CD8-positive, alpha-beta memory T cell (primary cell): ENCODE measurements at regions not wholly inside any gene's neighbourhood (a gene's known extent, or its start where the extent isn't known, plus 50 kb on each side); places are given as distances from the start of the nearest gene placed in this dataset.
A peak's percentile ranks its signal among the peaks of the same experiment; 100 is the strongest.

ENCODE experiments used
- CTCF ChIA-PET: fragments of 350-600 bp; sonication (Branson Sonifier 250); formaldehyde crosslinking; loops from one replicate; lab custom pipeline; 2021; ENCODE audit warnings: antibody characterized with exemption; lab: Charles Lee
- POLR2A ChIA-PET: fragments of 350-600 bp; sonication (Branson Sonifier 250); formaldehyde crosslinking; loops from one replicate; lab custom pipeline; 2021; ENCODE audit warnings: antibody characterized with exemption; lab: Charles Lee
- DNase-seq, 5 donors: peaks; one replicate each; pipeline versions ENCODE4 v3.0.0 to v3.0.0-alpha.2; 2020 to 2022; ENCODE audit warnings: mixed read lengths in 1 of 5
- H3K27ac ChIP-seq: one replicate; pipeline ENCODE4 v1.7.0; 2013; ENCODE audit warnings: low read depth, mild to moderate bottlenecking, low read length, moderate library complexity
- H3K27me3 ChIP-seq: 2 replicates; pipeline ENCODE4 v1.7.0; 2013; ENCODE audit warnings: low read length, mild to moderate bottlenecking; ENCODE audit not compliant: insufficient read depth, poor library complexity, severe bottlenecking
- H3K36me3 ChIP-seq: 2 replicates; pipeline ENCODE4 v1.7.0; 2013; ENCODE audit warnings: mild to moderate bottlenecking, low read length, moderate library complexity; ENCODE audit not compliant: insufficient read depth
- H3K4me1 ChIP-seq: 2 replicates; pipeline ENCODE4 v1.7.0; 2013; ENCODE audit warnings: mild to moderate bottlenecking, low read length, moderate library complexity; ENCODE audit not compliant: insufficient read depth
- H3K4me3 ChIP-seq: 2 replicates; pipeline ENCODE4 v1.7.0; 2013; ENCODE audit warnings: mild to moderate bottlenecking, low read length
- H3K9me3 ChIP-seq: 2 replicates; pipeline ENCODE4 v1.7.0; 2013; ENCODE audit warnings: mild to moderate bottlenecking, low read length
- H3K27ac Mint-ChIP-seq, 8 donors: one replicate each; pipeline ENCODE4 v1.8.0; 2020 to 2021; ENCODE audit warnings: mixed read lengths in 8 of 8, mild to moderate bottlenecking in 6 of 8, inconsistent platforms in 3 of 8, moderate library complexity in 3 of 8
- H3K27me3 Mint-ChIP-seq, 2 donors: one replicate each; pipeline ENCODE4 v1.8.0; 2020 to 2021; ENCODE audit warnings: mixed read lengths in 2 of 2, mild to moderate bottlenecking in 1 of 2, moderate library complexity in 1 of 2
- H3K36me3 Mint-ChIP-seq, 3 donors: one replicate each; pipeline ENCODE4 v1.8.0; 2020 to 2021; ENCODE audit warnings: mixed read lengths in 3 of 3, inconsistent platforms in 1 of 3, mild to moderate bottlenecking in 1 of 3
- H3K4me1 Mint-ChIP-seq, 3 donors: one replicate each; pipeline ENCODE4 v1.8.0; 2020 to 2021; ENCODE audit warnings: mixed read lengths in 3 of 3, inconsistent platforms in 1 of 3, mild to moderate bottlenecking in 1 of 3
- H3K4me3 Mint-ChIP-seq, 7 donors: one replicate each; pipeline ENCODE4 v1.8.0; 2020 to 2021; ENCODE audit warnings: mixed read lengths in 7 of 7, mild to moderate bottlenecking in 6 of 7, moderate library complexity in 4 of 7, inconsistent platforms in 2 of 7
- H3K9me3 Mint-ChIP-seq, 5 donors: one replicate each; pipeline ENCODE4 v1.8.0; 2020 to 2022; ENCODE audit warnings: mixed read lengths in 5 of 5, mild to moderate bottlenecking in 3 of 5, moderate library complexity in 2 of 5, inconsistent platforms in 1 of 5

- Mint-ChIP-seq H3K4me3 (peak overlapping the region in 3 of 7 donors; percentile 0 to 19 (median 1)), H3K27me3 (peaks cover 1 to 4% of the 10 kb centered on the region in 2 donors), H3K4me1 (peaks cover 5 to 11% (median 6%) of the 10 kb centered on the region in 3 donors), H3K36me3 (no peaks in the 10 kb centered on the region), H3K9me3 (no peaks in the 10 kb centered on the region), H3K27ac (peak overlapping the region in 1 of 8 donors; percentile 2)
- CTCF ChIA-PET, result interaction anchor here (0.6 to 2.9 kb wide), 4 partner anchors 9 to 481 kb away, joined by 3 to 14 read pairs (median 4); partner anchors contain the start of gene PDGFD
- Histone ChIP-seq H3K36me3 (no peaks in the 10 kb centered on the region), H3K4me3 (no peak overlapping the region), H3K4me1 (no peaks in the 10 kb centered on the region), H3K9me3 (no peaks in the 10 kb centered on the region), H3K27me3 (no peaks in the 10 kb centered on the region), H3K27ac (no peak overlapping the region)
- POLR2A ChIA-PET, result no interaction called here
- peak; percentile 12 to 58 (median 41) for DNase-seq
Measured at GRCh38 chr11:103682318-103683184, 353.9 kb upstream of the DDI1 start.

GRCh38 chr11:103683576-103683975, 352.9 kb upstream of the DDI1 start:
- Mint-ChIP-seq H3K36me3 (no peaks in the 10 kb centered on the region), H3K4me3 (no peak overlapping the region), H3K4me1 (peaks cover 5 to 11% (median 6%) of the 10 kb centered on the region in 3 donors), H3K9me3 (no peaks in the 10 kb centered on the region), H3K27me3 (peaks cover 1 to 4% of the 10 kb centered on the region in 2 donors), H3K27ac (no peak overlapping the region)
- H3K4me3 ChIP-seq, result no peak overlapping the region
- CTCF ChIA-PET, result no interaction called here
- H3K27ac ChIP-seq, result no peak overlapping the region
- POLR2A ChIA-PET, result no interaction called here
- H3K9me3 ChIP-seq, result no peaks in the 10 kb centered on the region
- H3K36me3 ChIP-seq, result no peaks in the 10 kb centered on the region
- DNase-seq, result no peak
- no peaks in the 10 kb centered on the region for H3K27me3 ChIP-seq
- no peaks in the 10 kb centered on the region for H3K4me1 ChIP-seq

- H3K4me3 Mint-ChIP-seq, result no peak overlapping the region
- DNase-seq, result no peak
- H3K27me3 Mint-ChIP-seq, result peaks cover 1 to 4% of the 10 kb centered on the region in 2 donors
- ChIA-PET POLR2A (no interaction called here), CTCF (no interaction called here)
- Histone ChIP-seq H3K36me3 (no peaks in the 10 kb centered on the region), H3K4me1 (no peaks in the 10 kb centered on the region), H3K9me3 (no peaks in the 10 kb centered on the region), H3K27ac (no peak overlapping the region), H3K27me3 (no peaks in the 10 kb centered on the region), H3K4me3 (no peak overlapping the region)
- H3K27ac Mint-ChIP-seq, result peak overlapping the region in 1 of 8 donors; percentile 68
- H3K4me1 Mint-ChIP-seq, result no peaks in the 10 kb centered on the region
- no peaks in the 10 kb centered on the region for H3K9me3 Mint-ChIP-seq
- no peaks in the 10 kb centered on the region for H3K36me3 Mint-ChIP-seq
Measured at GRCh38 chr11:103688924-103689323, 347.5 kb upstream of the DDI1 start.

GRCh38 chr11:103690356-103690755, 346.1 kb upstream of the DDI1 start:
- Mint-ChIP-seq H3K36me3 (no peaks in the 10 kb centered on the region), H3K4me3 (no peak overlapping the region), H3K27me3 (peaks cover 0 to under 1% of the 10 kb centered on the region in 2 donors), H3K27ac (no peak overlapping the region), H3K4me1 (no peaks in the 10 kb centered on the region), H3K9me3 (no peaks in the 10 kb centered on the region)
- no peaks in the 10 kb centered on the region for H3K9me3 ChIP-seq
- H3K4me1 ChIP-seq, result no peaks in the 10 kb centered on the region
- H3K27ac ChIP-seq, result no peak overlapping the region
- ChIA-PET CTCF (no interaction called here), POLR2A (no interaction called here)
- H3K27me3 ChIP-seq, result no peaks in the 10 kb centered on the region
- H3K36me3 ChIP-seq, result no peaks in the 10 kb centered on the region
- no peak for DNase-seq
- no peak overlapping the region for H3K4me3 ChIP-seq

GRCh38 chr11:103696123-103696522, 340.3 kb upstream of the DDI1 start:
- CTCF ChIA-PET, result no interaction called here
- POLR2A ChIA-PET, result no interaction called here
- H3K4me3 Mint-ChIP-seq, result no peak overlapping the region
- peaks cover 0 to 2% of the 10 kb centered on the region in 2 donors for H3K27me3 Mint-ChIP-seq
- Histone ChIP-seq H3K4me3 (no peak overlapping the region), H3K27me3 (no peaks in the 10 kb centered on the region), H3K36me3 (no peaks in the 10 kb centered on the region), H3K27ac (no peak overlapping the region), H3K9me3 (no peaks in the 10 kb centered on the region), H3K4me1 (no peaks in the 10 kb centered on the region)
- DNase-seq, result no peak
- no peaks in the 10 kb centered on the region for H3K36me3 Mint-ChIP-seq
- no peak overlapping the region for H3K27ac Mint-ChIP-seq
- no peaks in the 10 kb centered on the region for H3K4me1 Mint-ChIP-seq
- H3K9me3 Mint-ChIP-seq, result no peaks in the 10 kb centered on the region

GRCh38 chr11:103699216-103699615, 337.2 kb upstream of the DDI1 start:
- Histone ChIP-seq H3K4me3 (no peak overlapping the region), H3K9me3 (no peaks in the 10 kb centered on the region), H3K27me3 (no peaks in the 10 kb centered on the region), H3K4me1 (no peaks in the 10 kb centered on the region), H3K27ac (no peak overlapping the region), H3K36me3 (no peaks in the 10 kb centered on the region)
- ChIA-PET POLR2A (no interaction called here), CTCF (no interaction called here)
- DNase-seq, result no peak
- no peak overlapping the region for H3K27ac Mint-ChIP-seq
- no peaks in the 10 kb centered on the region for H3K4me1 Mint-ChIP-seq
- H3K27me3 Mint-ChIP-seq, result peaks cover under 1 to 2% of the 10 kb centered on the region in 2 donors
- H3K9me3 Mint-ChIP-seq, result no peaks in the 10 kb centered on the region
- H3K36me3 Mint-ChIP-seq, result no peaks in the 10 kb centered on the region
- H3K4me3 Mint-ChIP-seq, result no peak overlapping the region

GRCh38 chr11:103699656-103700055, 336.8 kb upstream of the DDI1 start:
- ChIA-PET POLR2A (no interaction called here), CTCF (no interaction called here)
- H3K4me3 ChIP-seq, result no peak overlapping the region
- DNase-seq, result no peak
- Mint-ChIP-seq H3K9me3 (no peaks in the 10 kb centered on the region), H3K4me1 (no peaks in the 10 kb centered on the region), H3K4me3 (no peak overlapping the region), H3K27ac (no peak overlapping the region), H3K27me3 (peaks cover 2 to 5% of the 10 kb centered on the region in 2 donors), H3K36me3 (no peaks in the 10 kb centered on the region)
- no peaks in the 10 kb centered on the region for H3K36me3 ChIP-seq
- no peaks in the 10 kb centered on the region for H3K4me1 ChIP-seq
- H3K27me3 ChIP-seq, result no peaks in the 10 kb centered on the region
- H3K27ac ChIP-seq, result no peak overlapping the region
- no peaks in the 10 kb centered on the region for H3K9me3 ChIP-seq

GRCh38 chr11:103700622-103701021, 335.8 kb upstream of the DDI1 start:
- H3K27ac Mint-ChIP-seq, result no peak overlapping the region

More at GRCh38 chr11:103700622-103701021, 335.8 kb upstream of the DDI1 start:
- ChIA-PET CTCF (no interaction called here), POLR2A (no interaction called here)
- Mint-ChIP-seq H3K9me3 (no peaks in the 10 kb centered on the region), H3K36me3 (no peaks in the 10 kb centered on the region), H3K4me3 (no peak overlapping the region), H3K4me1 (no peaks in the 10 kb centered on the region), H3K27me3 (peaks cover 2 to 6% of the 10 kb centered on the region in 2 donors)
- no peaks in the 10 kb centered on the region for H3K4me1 ChIP-seq
- H3K27ac ChIP-seq, result no peak overlapping the region
- no peaks in the 10 kb centered on the region for H3K36me3 ChIP-seq
- no peaks in the 10 kb centered on the region for H3K27me3 ChIP-seq
- no peaks in the 10 kb centered on the region for H3K9me3 ChIP-seq
- no peak overlapping the region for H3K4me3 ChIP-seq
- DNase-seq, result no peak
